ENCODE measurements at regions not wholly inside any gene's neighbourhood (a gene's known extent, or its start where the extent isn't known, plus 50 kb on each side); places are given as distances from the start of the nearest gene placed in this dataset.
"Not testable (repeated sequence)": the region's sequence is repeated elsewhere in the genome, so short reads cannot be mapped to it uniquely, and the experiment has no call there.

GRCh38 chr15:75119312-75119711 is 82.4 kb upstream of the C15orf39 start:
- TF ChIP-seq CTCF (IDR thresholded peaks at IDR 0.05); POLR2AphosphoS5 (IDR thresholded peaks at IDR 0.05; ENCODE audit: insufficient read depth in 1 of 2, low read depth in 1 of 2); POLR2A (IDR thresholded peaks at IDR 0.05): not testable (repeated sequence)

All from vagina (tissue), 2 donors.